HepG2 (cell line): ENCODE measurements at regions not wholly inside any gene's neighbourhood (a gene's known extent, or its start where the extent isn't known, plus 50 kb on each side); places are given as distances from the start of the nearest gene placed in this dataset.
A peak's percentile ranks its signal among the peaks of the same experiment; 100 is the strongest.

Experiments
- ETV6 ChIP-seq: sonication (generic); formaldehyde crosslinking; conservative IDR thresholded peaks from 2 replicates; pipeline ENCODE4 v1.4.0; 2020; ENCODE audit warnings: missing genetic modification reagents
- FOXM1 ChIP-seq: sonication (generic); formaldehyde crosslinking; IDR thresholded peaks from 2 replicates; pipeline ENCODE4 v1.5.0; 2020; ENCODE audit warnings: missing genetic modification reagents
- HDAC6 ChIP-seq: fragments of 200-600 bp; sonication (generic); IDR thresholded peaks from 2 replicates; pipeline ENCODE4 v1.7.0; 2017; ENCODE audit warnings: mild to moderate bottlenecking, antibody characterized with exemption, low read length, low read depth
- KLF12 ChIP-seq: sonication (generic); formaldehyde crosslinking; IDR thresholded peaks from 2 replicates; pipeline ENCODE4 v1.4.0; 2020; ENCODE audit warnings: missing genetic modification reagents, borderline replicate concordance
- ZBTB42 ChIP-seq: sonication (generic); formaldehyde crosslinking; IDR thresholded peaks from 2 replicates; pipeline ENCODE4 v1.5.0; 2020; ENCODE audit warnings: mild to moderate bottlenecking, missing genetic modification reagents
- ZNF274 ChIP-seq: sonication (generic); formaldehyde crosslinking; IDR thresholded peaks from 2 replicates; pipeline ENCODE4 v1.5.1; 2020; ENCODE audit warnings: mild to moderate bottlenecking, missing genetic modification reagents
- TF ChIP-seq, protein P1 (sequence below): sonication (generic); formaldehyde crosslinking; IDR thresholded peaks from 2 replicates; pipeline ENCODE4 v1.9.0; 2021; ENCODE audit warnings: mild to moderate bottlenecking, missing genetic modification reagents
- TF ChIP-seq, protein P2 (sequence below): sonication (generic); formaldehyde crosslinking; IDR thresholded peaks from 2 replicates; pipeline ENCODE4 v1.4.0; 2020; ENCODE audit warnings: mild to moderate bottlenecking, missing genetic modification reagents
- TF ChIP-seq, protein P3 (sequence below): IDR thresholded peaks from 2 replicates; pipeline ENCODE4 v1.6.1; 2012; ENCODE audit warnings: inconsistent platforms

DNA sequence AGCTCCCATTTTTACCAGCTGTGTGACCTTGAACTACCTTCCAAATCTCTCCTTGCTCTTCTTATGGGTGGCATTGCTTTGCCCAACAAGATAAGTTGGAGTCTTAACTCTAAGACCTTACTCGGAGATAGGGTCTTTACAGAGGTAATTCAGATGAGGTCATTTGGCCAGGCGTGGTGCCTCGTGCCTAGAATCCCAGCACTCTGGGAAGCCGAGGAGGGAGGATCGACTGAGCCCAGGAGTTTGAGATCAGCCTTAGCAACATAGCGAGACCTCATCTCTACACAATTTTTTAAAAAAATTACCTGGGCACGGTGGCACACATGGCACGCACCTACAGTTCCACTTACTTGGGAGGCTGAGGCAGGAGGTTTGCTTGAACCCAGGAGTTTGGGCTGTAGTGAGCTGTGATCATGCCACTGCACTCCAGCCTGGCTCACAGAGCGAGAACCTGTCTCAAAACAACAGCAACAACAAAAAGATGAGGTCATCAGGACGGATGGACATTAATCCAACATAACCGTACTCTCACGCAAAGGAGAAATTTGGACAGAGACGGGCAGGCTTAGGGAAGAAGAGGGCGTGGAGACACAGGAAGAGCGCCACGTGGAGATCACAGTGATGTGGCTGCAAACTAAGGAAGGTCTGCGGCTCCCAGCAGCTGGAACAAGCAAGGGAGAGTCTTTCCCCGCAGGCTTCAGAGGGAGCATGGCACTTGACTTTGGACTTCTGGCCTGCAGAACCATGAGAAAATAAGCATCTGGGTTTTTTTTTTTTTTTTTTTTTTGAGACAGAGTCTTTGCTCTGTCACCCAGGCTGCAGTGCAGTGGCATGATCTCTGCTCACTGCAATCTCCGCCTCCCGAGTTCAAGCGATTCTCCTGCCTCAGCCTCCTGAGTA lies 122.3 kb upstream of the CARD11 start:
- TF ChIP-seq ETV6 (CRISPR knock-in tag): no peak
- TF ChIP-seq, protein P1, sequence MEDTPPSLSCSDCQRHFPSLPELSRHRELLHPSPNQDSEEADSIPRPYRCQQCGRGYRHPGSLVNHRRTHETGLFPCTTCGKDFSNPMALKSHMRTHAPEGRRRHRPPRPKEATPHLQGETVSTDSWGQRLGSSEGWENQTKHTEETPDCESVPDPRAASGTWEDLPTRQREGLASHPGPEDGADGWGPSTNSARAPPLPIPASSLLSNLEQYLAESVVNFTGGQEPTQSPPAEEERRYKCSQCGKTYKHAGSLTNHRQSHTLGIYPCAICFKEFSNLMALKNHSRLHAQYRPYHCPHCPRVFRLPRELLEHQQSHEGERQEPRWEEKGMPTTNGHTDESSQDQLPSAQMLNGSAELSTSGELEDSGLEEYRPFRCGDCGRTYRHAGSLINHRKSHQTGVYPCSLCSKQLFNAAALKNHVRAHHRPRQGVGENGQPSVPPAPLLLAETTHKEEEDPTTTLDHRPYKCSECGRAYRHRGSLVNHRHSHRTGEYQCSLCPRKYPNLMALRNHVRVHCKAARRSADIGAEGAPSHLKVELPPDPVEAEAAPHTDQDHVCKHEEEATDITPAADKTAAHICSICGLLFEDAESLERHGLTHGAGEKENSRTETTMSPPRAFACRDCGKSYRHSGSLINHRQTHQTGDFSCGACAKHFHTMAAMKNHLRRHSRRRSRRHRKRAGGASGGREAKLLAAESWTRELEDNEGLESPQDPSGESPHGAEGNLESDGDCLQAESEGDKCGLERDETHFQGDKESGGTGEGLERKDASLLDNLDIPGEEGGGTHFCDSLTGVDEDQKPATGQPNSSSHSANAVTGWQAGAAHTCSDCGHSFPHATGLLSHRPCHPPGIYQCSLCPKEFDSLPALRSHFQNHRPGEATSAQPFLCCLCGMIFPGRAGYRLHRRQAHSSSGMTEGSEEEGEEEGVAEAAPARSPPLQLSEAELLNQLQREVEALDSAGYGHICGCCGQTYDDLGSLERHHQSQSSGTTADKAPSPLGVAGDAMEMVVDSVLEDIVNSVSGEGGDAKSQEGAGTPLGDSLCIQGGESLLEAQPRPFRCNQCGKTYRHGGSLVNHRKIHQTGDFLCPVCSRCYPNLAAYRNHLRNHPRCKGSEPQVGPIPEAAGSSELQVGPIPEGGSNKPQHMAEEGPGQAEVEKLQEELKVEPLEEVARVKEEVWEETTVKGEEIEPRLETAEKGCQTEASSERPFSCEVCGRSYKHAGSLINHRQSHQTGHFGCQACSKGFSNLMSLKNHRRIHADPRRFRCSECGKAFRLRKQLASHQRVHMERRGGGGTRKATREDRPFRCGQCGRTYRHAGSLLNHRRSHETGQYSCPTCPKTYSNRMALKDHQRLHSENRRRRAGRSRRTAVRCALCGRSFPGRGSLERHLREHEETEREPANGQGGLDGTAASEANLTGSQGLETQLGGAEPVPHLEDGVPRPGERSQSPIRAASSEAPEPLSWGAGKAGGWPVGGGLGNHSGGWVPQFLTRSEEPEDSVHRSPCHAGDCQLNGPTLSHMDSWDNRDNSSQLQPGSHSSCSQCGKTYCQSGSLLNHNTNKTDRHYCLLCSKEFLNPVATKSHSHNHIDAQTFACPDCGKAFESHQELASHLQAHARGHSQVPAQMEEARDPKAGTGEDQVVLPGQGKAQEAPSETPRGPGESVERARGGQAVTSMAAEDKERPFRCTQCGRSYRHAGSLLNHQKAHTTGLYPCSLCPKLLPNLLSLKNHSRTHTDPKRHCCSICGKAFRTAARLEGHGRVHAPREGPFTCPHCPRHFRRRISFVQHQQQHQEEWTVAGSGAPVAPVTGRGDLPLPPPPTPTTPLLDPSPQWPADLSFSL (CRISPR knock-in tag): no peak
- no peak for TF ChIP-seq FOXM1 (CRISPR knock-in tag)
- no peak for TF ChIP-seq KLF12 (CRISPR knock-in tag)
- TF ChIP-seq, protein P2, sequence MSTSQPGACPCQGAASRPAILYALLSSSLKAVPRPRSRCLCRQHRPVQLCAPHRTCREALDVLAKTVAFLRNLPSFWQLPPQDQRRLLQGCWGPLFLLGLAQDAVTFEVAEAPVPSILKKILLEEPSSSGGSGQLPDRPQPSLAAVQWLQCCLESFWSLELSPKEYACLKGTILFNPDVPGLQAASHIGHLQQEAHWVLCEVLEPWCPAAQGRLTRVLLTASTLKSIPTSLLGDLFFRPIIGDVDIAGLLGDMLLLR (CRISPR knock-in tag): no peak
- TF ChIP-seq ZNF274 (CRISPR knock-in tag): no peak
- TF ChIP-seq ZBTB42 (CRISPR knock-in tag): no peak
- no peak for TF ChIP-seq HDAC6
- TF ChIP-seq, protein P3, sequence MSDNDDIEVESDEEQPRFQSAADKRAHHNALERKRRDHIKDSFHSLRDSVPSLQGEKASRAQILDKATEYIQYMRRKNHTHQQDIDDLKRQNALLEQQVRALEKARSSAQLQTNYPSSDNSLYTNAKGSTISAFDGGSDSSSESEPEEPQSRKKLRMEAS: 0 out of 2 replicates have a peak, but pooled peaks have one; percentile 27
